ENCODE measurements at regions not wholly inside any gene's neighbourhood (a gene's known extent, or its start where the extent isn't known, plus 50 kb on each side); places are given as distances from the start of the nearest gene placed in this dataset.
A peak's percentile ranks its signal among the peaks of the same experiment; 100 is the strongest.

- no peak for DNase-seq (ENCODE audit: low read depth)
These were observed 114.2 kb upstream of the EEA1 start for GRCh38 chr12:93043192-93043876.

- DNase-seq (ENCODE audit: low read depth): no peak
These were observed 114.7 kb upstream of the EEA1 start for GRCh38 chr12:93043877-93044209.

DNA sequence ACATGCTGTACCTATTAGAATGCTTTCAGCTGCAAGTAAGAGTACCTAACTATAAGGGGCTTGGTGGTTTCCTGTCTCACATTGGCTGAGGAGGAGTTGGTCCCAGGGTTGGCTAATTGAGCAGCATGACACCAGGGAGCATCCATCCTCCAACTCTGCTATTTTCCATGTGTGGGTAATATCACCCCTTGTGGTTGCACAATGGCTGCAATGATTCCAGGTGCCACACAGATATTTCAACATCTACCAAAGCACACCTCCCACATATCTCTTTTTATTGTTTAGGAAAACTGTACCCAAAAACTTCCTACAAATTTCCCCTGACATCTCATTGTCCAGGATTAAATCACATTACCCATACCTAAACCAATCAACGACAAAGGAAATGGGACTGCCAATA lies 118.0 kb upstream of the EEA1 start:
- DNase-seq (ENCODE audit: low read depth): no peak

GRCh38 chr12:93048656-93049055 lies 119.6 kb upstream of the EEA1 start:
- DNase-seq (ENCODE audit: low read depth): no peak

GRCh38 chr12:93050026-93050747 lies 121.1 kb upstream of the EEA1 start:
- DNase-seq (ENCODE audit: low read depth): no peak

DNA sequence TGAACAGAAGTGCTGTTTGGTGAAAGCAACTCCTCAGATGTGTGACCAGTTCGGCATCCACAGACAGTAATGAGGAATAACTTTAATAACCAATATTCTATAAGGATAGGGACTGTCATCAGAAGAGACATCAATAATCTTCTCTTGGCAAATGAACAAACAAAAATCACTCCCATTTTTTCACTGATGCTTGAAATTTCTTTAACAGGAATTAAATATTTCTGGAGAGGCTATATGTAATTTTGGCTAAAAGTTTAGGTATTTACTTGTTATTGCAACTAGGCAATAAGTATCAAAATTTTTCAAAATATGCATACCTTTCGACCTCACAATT lies 121.6 kb upstream of the EEA1 start:
- DNase-seq (ENCODE audit: low read depth): no peak

GRCh38 chr12:93054021-93054420 lies 124.9 kb upstream of the EEA1 start:
- DNase-seq (ENCODE audit: low read depth): no peak

DNA sequence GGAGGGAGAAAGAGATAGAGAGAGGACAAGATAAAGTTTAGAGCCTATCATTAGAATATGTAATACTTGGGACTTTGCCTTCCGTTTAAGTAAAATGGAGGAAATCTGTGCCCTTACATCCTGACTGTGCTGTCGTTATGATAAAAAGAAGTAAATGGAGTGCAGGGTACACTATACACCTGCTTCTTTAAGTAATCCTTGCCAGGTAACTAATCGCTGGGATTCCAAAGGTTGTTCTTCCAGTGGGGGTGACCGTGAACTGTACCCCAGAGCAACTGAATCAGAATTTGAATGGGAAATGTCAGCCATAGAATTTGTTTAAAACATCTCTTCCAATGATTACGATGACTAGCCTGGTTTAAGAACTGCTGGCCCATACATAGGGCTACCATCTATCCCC lies 126.1 kb upstream of the EEA1 start:
- DNase-seq (ENCODE audit: low read depth): no peak

DNA sequence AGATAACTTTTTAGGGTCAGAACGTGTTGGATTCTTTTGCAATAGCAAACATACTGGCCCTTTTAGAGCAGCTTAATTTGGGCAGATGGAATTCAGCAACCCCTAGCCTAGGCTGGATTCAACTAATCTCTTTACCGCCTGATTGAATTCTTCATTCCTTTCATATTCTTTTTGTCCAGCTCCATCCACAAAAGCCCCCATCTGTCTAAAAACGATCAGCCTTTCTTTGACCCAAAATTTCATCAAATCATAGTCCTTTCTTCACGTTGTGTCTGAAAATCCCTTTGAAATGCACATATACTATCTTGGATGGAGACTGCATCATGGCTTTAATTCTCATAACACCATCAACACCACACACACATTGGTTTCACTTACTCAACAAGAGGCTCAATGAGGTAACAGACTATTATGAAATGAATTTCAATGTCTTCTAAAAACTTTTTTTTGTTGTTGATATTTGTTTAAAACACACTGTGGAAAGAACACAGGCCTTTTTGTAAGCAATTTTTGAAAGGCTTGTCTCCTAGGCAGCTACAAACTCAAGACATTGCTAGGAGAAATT lies 128.0 kb upstream of the EEA1 start:
- no peak for DNase-seq (ENCODE audit: low read depth)

DNA sequence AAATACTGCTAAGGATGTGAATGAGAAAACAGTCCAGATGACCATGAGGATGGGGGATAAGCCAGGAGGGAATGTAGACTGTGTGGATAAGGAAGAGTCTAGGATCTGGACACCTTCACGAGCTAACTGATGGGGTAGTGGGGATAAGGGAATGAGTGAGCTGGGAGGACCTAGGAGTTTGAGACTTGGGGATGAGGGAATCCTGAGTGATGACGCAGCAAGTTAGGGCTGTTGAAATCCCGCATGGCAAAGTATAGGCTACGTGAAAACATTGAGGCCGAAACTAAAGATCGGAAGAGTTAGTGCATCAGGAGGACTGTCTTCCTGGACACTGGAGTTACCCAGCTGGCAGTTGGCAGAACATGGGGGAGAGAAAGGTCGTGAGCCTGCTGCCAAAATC lies 129.2 kb upstream of the EEA1 start:
- no peak for DNase-seq (ENCODE audit: low read depth)

- no peak for DNase-seq (ENCODE audit: low read depth)
These were observed 130.2 kb upstream of the EEA1 start for GRCh38 chr12:93059288-93059687.

GRCh38 chr12:93059925-93060665 lies 131.0 kb upstream of the EEA1 start:
- DNase-seq (ENCODE audit: low read depth): no peak

DNA sequence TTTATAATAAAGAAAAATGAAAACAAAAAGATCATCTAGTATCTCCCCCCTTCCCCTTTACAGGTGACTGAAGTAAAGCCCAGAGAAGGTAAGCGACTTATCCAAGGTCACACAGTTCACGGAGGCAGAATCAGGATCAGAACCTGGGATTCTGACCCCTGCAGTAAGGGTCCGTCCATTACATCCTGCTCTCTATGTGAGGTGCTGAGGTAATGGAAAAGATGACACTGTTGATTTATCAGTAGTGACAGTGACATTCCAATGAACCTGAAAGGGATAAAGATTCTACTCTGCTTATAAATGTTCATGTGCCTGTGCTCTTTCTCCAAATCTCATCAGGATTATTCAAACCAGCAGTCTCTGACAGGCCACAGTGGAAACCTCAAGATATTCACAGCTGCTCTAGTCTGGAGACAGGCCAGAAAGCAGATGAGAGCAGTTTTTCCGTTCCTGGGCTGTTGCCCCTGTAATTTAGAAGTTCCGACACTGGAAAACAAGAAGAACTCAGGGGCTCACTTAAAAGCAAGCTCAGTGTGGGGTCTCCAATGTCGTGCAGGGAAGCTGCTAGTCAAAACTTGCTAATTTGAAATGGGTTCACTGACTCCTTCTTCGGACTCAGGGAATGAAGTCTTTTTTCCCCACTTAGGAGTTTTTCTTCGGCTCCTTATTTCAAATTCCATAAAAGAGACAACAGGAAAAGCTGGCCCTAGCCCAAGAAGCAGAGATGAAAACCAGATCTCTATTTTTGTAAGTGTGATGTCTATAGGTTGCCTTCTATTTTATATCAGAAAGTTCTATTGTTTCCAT lies 131.8 kb upstream of the EEA1 start:
- peak; percentile 39 for DNase-seq (ENCODE audit: low read depth)

DNA sequence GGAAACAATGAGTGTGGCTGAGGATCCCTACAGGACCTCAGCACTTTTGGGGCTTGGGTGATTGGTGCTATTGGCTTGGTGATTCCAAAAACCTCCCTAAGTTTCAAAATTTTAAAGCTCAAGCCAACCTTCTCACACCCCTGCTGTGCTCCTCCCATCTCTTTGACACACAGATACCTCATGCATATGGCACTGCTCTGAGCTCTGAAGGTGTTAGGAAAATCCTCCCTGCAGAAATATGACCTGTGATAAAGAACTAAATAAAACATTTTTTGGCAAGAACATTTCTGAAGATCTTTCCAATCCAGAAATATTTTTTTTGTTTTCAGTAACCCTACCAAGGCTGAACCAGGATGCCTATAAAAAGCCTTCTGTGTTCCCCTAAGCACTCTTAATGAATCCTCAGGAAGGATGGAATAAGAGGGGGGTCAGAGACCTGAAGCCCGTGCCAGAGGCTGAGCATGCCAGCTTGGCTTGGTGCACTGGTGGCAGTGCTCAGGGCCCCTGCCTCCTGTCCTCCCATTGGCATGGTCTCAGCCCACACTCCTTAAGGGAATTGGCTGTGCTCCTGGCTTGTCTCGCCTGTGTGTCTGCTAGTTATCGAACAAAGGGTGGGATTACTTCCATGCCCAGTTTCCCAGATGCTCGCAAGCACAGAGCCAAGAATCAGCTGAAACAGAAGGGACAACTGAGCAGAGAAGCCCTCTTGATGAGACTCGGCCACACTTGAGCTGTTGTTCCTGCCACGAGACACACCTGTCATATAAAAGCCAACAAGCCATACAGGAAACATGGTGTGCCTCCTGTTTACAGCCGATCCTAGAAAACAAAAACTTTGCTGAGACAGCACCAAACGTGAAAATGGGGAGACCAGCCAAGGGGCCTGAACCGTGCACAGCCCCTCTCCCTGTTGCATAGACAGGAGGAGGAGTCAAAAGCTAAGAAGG lies 132.7 kb upstream of the EEA1 start:
- no peak for DNase-seq (ENCODE audit: low read depth)

- no peak for DNase-seq (ENCODE audit: low read depth)
These were observed 136.8 kb upstream of the EEA1 start for GRCh38 chr12:93065896-93066295.

- no peak for DNase-seq (ENCODE audit: low read depth)
These were observed 143.2 kb upstream of the EEA1 start for GRCh38 chr12:93072340-93072739.

DNA sequence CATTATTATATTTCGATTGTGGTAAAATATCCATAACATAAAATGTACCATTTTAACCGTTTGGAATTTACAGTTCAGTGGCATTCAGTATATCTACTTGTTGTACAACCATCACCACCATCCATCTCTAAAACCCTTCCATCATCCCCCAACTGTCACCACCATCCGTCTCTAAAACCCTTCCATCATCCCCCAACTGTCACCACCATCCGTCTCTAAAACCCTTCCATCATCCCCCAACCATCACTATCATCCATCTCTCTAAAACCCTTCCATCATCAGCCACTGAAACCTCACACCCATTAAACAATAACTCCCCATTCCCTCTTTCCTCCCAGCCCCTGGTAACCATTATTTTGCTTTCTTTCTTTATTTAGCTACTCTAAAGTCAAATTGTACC lies 144.2 kb upstream of the EEA1 start:
- no peak for DNase-seq (ENCODE audit: low read depth)

- DNase-seq (ENCODE audit: low read depth): no peak
These were observed 149.0 kb upstream of the EEA1 start for GRCh38 chr12:93078059-93078458.

DNA sequence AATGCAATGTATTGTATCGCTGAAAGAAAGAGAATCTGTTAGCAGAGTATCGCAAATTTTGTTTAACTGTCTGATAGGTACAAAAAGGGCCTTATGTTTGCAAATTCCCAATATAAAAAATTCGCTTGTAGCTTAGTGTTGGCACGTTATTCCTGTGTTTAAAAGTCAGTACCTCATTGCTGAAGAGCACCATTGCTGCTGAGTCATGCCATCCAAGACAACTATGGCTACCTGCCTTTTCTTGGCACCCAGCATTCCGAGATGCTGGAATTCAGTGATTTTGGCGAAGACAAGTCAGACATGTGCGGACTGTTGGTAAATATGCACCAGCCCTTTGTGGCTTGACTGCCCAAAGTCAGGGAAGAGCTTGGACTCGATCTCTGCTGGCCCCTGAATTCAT lies 149.5 kb upstream of the EEA1 start:
- DNase-seq (ENCODE audit: low read depth): no peak

GRCh38 chr12:93079271-93079670 lies 150.2 kb upstream of the EEA1 start:
- no peak for DNase-seq (ENCODE audit: low read depth)

GRCh38 chr12:93079976-93080375 lies 150.9 kb upstream of the EEA1 start:
- DNase-seq (ENCODE audit: low read depth): no peak

Measured in fibroblast of the conjunctiva (primary cell).